HG03064 (cell line): ENCODE measurements at regions not wholly inside any gene's neighbourhood (a gene's known extent, or its start where the extent isn't known, plus 50 kb on each side); places are given as distances from the start of the nearest gene placed in this dataset.
"Not testable (repeated sequence)": the region's sequence is repeated elsewhere in the genome, so short reads cannot be mapped to it uniquely, and the experiment has no call there.

ENCODE experiments used
- ATAC-seq: cut with Tn5 transposase; IDR thresholded peaks from one replicate; pipeline ENCODE4 v1.9.1; 2021; ENCODE audit warnings: low read depth; ENCODE audit not compliant: unreplicated experiment

DNA sequence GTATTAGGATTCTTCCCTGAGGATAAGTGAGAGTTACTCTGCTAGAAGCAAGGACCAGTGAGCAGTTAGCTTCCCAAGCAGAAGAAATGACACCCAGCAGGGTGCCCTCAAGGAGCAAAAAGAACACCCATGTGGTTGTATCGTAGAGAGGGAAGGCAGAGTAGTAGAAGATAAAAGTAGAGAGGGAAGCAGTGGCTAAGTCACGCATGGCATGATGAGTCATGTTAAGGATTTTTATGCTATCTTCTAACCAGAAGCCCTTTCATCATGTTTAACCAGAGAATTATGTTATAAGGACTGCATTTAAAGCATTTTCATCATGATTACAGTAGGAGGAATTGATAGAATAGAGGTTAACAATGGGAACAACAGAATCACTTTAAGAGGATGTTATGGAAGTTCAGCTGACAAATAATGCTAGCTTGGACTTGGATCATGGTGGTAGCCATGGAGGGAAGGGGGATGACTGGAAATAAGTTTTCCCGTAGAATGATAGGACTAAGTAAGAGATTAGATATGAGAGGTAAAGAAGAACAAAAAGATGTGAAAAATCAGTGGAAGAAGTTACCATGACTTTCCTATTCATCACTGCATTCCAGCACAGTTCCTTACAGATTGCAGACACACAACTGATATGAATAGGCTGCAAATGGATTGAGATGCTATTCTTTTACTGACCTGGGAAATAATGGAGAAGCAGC, 383.5 kb upstream of the INTU start:
- no peak for ATAC-seq

DNA sequence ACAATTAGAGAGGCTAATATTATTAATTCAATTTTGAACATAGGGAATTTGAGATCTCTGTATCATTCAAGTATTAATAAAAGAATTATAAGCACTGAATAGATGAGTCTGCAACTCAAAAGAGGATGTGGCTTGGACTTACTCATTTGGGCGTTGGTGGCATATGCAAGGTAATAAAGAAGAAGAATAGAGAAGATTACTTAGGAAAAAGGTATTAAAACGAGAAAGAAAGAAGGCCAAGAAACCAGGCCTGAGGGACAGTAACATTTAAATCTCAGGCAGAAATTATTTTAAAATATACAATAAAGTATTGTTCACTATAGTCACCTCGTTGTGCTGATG, 383.0 kb upstream of the INTU start:
- ATAC-seq = no peak

DNA sequence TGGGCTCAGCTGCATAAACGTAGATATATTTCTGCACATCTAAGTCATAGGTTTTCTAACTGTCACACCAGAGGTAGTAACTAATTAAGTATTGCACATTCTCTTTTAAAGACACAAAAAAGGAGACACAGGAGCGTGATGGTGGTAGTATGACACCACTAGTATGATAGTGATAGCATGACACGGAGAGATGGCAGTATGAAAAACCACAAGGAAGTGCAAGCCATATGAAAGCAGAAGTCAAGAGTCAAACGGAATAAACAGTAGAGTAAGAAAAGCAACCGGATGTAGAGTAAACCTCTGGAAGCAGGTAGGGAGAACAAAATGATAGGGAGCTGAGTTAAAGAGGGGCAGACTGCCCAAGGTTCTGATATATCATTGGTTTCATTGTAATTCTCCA, 382.2 kb upstream of the INTU start:
- no peak for ATAC-seq

DNA sequence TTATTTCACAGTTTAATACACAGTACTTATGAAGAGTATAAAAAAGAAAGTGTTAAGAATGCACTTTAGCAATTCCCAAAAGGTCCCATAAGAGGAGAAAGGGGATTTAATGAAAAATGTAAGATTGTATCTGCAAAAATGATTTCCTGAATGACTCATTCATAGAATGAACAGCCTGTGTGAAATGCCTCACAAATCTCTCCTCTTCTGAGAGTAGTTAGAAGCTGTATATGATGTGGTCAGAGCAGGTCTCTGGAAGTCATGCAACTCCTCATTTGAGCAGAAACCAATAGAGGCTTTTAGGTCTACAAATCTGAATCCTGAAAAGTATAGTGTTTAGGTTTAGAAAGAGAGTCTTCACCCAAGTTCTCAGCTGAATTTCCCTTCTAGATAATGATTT, 381.3 kb upstream of the INTU start:
- ATAC-seq = peak; percentile 64

DNA sequence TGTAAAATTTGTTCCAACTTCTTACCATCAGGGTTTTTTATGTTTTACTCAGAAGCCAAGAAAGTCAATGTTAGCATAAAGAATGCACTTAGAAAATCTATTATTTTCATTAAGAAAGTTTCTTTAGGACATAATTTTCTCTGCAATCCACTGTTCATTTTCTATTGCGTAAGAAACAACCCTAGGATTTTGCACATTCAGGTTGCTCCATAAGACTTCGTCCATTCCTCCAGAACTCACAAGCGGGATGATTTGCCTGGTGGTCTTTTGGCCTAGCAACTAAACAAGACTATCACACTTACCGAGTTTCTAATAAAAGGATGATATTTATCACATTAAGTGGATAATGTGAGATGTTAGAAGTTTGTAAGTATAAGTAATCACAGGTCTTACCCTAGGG, 376.3 kb upstream of the INTU start:
- ATAC-seq = no peak

DNA sequence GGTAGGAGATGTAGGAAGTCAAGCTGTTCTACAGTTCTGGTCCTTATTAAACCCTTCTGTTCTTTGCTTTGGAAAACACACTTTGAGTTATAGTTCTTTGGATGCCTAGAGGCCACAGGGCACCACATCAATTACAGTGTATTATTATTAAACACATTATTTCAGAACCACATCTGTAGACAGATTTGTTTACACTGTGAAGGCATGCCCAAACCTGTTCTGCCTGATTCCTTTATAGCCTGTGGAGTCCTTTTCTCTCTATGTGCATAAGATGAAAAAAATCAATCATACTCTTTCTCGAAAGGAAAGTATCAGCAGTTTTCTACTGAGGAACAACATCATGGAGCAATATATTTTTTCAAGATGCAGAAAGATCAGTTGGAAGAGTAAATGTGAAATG, 371.3 kb upstream of the INTU start:
- no peak for ATAC-seq

DNA sequence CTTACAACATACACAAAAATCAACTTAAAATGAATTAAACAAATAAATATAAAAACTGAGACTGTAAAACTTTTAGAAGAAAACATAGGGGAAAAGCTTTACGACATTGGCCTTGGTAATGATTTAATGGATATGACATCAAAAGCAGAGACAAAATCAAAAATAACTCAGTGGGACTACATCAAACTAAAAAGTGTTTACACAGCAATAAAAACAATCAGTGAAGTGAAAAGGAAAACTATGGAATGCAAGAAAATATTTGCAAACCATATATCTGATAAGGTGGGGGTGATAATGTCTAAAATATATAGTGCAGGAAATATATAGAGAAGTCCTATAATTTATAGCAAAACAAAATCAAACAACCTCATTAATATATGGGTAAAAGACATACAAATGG, 364.4 kb upstream of the INTU start:
- no peak for ATAC-seq

DNA sequence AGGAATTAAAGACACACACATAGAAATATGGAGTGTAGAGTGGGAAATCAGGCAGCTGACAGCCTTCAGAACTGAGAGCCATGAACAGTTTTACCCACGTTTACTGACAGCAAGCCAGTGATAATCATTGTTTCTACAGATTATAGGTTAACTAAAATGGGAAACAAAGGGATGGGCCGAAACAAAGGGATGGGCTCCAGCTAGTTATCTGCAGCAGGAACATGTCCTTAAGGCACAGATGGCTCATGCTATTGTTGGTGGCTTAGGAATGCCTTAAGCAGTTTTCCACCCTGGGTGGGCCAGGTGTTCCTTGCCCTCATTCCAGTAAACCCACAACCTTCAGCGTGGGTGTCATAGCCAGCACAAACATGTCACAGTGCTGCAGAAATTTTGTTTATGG, 355.7 kb upstream of the INTU start:
- not testable (repeated sequence) for ATAC-seq

DNA sequence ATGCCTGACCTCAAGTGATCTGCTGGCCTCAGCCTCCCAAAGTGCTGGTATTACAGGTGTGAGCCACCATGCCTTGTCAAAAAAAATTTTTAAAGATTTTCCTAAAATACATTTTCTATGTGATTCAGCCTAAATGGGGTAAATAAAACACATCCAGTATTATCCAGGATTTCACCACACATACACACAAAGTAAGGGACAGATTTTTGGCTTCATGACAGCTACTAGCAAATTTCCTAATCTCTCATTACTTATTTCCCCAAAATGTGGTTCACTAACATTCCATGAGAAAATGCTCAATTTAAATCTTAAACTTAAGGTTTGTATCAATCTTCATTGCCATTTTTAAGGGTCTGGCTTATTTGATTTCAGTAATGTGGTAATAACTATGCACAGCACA, 348.5 kb upstream of the INTU start:
- no peak for ATAC-seq

DNA sequence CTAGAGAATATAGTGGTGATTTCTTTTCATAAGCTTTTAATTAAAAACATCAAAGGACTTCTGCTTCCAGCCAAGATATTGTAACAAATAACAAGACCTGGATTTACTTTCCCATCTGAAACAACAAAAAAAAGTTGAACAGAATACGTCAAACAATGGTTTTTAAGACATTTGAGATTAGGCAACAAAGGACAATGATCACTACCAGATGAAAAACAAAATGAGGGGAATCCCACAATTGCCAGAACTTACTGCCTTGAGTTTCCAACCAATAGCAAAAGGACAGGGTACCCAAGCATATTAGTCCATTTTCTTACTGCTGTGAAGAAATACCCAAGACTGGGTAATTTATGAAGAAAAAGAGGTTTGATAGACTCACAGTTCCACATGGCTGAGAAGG, 341.4 kb upstream of the INTU start:
- ATAC-seq = no peak

DNA sequence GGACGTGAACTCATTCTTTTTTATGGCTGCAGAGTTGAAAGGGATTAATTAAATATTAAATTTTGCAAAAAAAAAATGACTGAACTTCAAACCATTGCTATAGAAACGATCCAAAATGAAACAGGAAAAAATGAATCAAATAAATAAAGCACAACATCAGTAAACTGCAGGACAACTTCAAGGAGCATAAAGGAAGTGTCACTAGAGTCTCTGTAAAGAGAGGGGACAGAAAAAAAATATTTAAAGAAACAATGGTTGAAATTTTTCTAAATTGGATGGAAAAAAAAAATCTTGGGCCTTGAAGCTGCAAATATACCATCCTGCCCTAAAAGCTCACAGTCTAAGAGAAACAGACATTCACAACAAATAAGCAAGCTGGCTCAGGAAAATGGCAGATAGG, 339.3 kb upstream of the INTU start:
- ATAC-seq = no peak

DNA sequence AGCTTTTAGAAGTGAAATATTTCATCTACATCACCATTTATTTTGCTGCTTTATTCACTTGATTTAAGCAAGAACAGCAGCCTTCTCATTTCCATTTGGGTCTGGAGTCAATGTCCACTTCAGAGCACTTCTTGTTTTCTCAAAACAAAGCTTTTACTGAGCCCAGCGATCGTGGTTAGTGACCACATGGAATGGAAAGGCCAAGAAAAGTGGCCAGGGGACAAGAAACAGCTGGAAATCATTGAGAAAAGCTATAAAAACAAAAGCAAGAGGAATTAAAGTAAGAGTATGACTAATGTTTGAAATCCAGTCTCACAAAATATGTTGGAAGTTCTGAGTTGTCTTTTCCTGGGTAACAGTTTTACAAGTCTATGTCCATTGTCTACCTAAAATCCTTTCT, 328.4 kb upstream of the INTU start:
- no peak for ATAC-seq

DNA sequence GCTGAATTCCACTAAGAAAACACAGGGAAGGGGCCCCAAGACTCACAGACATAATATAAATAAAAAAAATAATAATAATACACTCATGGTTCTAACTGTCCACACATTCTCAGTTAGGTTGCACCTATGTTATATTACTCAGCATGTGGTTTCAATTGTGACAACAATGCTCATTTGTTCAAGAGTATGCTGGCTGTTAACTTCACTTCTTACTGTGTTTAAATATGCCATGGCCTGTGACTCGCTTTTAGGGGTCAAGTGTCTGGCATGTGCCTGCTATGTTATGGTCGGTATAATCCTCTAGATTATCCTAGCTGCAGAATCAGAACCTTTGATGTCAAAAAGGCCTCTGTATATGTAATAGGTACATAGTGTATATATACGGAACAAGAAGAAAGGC, 324.8 kb upstream of the INTU start:
- ATAC-seq = no peak

DNA sequence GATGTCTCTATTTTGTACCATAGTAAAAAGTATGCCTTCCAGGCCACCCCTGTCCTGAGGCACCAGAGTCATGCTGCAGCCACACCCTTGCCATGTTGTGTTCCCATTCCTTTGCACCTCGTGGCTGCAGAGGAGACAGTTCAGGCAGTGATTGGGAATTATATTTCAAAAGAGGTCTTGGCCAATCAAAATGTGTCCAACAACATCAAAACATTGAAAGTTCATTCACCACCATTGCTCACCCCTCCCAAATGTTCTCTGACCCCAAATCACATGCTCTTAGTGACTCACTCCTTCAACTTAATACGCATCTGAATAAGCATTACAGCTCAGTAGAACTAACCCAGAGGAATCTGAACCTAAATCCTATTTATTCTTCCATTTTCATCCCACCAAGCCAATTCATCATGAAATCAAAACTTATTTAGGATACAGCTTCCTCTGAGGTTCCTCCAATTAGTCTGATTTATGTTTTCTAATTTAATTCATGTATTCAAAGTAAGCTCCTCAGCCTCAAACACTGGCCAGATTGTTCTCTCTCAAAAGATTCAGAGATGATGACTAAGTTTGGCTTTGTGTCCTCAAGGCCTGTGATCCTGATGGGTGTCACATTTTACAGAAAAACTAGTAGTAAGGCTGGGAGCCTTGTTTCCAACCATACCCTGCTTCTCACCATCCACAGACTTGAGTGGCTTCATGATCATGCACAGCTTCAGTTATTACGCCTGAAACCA, 323.2 kb upstream of the INTU start:
- no peak for ATAC-seq

DNA sequence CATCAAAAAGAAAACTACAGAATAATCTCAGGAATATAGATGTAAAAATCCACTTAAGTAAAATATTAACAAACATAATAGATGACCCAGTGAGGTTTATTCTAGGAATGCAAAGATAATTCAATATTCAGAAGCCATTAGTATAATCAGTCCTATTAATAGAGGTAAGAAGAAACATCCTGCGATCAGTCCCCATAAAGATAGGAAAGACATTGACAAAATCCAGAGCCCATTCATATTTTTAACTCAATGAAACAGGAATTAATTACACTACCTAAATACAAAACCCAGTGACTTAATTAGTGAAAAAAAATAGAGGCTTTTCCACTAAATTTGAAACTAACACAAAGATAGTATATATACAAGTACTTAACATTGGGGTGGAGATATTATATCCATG, 321.4 kb upstream of the INTU start:
- no peak for ATAC-seq

DNA sequence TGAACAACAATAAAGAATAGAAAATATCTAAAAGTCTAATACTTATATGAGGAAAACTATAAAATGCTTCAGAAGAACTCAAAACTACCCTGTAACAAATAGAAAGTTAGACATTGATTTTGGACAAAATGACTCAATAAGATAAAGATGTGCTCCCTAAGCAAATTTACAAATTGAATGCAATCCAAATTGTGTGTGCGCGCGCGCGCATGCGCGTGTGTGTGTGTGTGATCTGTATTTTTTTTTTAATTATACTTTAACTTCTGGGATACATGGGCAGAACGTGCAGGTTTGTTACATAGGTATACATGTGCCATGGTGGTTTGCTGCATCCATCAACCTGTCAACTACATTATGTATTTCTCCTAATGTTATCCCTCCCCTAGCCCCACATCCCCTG, 320.8 kb upstream of the INTU start:
- ATAC-seq = no peak

DNA sequence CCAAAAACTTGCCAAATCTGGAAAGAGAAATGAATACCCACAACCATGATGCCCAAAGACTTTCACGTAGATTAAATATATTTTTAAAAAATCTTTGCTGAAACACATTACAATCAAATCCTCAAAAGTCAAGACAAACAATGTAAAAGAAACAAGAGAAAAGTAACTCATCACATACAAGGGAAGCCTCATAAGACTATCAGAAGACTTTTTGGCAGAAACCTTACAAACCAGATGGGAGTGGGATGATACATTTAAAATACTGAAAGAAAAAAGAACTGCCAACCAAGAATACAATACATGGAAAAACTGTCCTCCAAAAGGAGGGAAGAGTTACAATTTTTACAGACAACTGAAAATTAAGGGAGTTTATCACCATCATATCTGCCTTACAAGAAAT, 319.0 kb upstream of the INTU start:
- ATAC-seq = no peak

DNA sequence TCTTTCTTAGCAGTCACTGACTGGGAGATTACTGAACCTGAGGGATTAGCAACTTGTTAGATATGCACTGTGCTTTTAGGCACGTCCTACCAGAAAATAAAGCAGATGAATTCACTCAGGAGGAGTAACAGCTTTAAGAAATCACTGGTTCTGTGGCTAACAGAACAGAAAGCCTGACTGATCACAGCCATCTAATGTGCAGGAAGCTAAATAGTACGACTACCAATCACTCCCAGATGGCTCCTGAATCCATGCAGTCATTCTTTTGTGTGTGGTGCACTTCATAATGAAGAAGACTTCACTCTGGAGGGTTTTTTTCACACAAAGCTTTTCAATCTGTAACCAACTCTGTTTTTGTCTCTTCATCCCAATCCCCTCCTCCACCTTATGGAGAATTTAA, 305.3 kb upstream of the INTU start:
- ATAC-seq = no peak

DNA sequence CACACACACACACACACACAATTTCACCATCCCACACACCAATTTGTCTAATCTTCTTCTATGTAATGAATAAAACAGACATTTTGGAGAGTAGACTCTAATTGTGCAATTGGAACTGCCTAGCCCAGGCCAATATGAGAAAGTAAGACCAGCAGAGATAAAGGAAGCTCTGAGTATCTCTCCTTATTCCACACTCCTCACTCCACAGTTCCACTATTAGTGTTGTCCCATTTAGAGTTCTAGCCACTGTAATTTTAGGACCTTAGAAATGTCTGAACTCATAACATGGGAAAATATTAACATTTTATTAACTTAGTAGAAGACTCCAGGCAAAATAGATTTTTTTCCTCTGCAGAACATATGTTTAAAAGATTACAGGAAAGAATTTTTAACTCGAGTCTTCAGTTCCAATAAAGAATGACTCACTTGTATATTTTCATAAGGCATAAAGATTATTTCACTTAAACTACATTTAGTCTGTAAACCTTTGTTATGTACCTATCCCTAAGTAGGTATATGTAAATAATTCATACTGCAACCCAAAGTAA, 297.6 kb upstream of the INTU start:
- ATAC-seq = no peak

DNA sequence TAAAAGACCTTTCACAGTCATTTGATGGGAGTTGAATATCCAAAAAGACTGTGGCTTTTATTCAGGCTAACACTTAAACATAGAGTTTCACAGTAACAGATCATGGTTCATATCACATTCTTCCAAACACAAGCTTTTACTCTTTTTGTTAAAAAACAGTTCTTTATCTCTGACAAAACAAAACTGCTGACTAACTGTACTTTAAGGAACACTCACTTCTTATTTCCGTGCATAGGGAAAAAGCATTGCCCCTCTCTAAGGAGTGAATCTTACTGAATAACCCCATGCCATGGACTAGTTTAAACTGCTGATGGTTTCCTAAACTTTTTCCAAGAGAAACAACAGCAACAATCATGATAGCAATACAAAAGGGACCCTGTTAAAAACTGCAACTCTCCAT, 297.0 kb upstream of the INTU start:
- ATAC-seq = no peak

DNA sequence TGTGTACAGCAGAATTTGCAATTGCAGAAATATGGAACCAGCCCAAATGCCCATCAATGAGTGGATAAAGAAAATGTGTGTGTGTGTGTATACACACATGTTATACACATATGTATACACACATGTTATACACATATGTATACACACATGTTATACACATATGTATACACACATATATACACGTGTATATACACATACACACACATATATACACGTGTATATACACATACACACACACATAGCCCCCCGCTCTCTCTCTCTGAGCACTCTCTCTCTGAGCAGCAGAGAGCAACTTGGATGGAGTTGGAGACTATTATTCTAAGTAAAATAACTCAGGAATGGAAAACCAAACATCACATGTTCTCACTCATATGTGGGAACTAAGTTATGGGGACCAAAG, 289.6 kb upstream of the INTU start:
- ATAC-seq = not testable (repeated sequence)

DNA sequence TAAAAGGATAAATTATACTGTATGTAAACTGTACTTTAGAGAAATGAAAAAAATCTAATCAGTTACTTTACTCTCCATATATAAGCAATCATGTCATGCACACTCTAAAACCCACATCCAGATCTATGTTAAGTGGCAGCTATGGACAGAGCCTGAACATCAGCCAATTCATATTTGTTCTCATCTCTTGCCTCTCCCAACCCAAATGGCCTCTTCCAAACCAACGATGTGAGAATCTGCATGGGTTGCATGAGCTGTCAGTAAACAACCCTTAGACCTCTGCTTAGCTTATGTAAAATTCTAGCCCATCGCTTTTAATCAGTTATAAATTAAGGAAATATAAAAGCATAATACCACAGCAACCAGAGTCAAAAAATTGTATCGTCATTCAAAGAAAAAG, 288.7 kb upstream of the INTU start:
- no peak for ATAC-seq
